ENCODE measurements at regions not wholly inside any gene's neighbourhood (a gene's known extent, or its start where the extent isn't known, plus 50 kb on each side); places are given as distances from the start of the nearest gene placed in this dataset.

DNA sequence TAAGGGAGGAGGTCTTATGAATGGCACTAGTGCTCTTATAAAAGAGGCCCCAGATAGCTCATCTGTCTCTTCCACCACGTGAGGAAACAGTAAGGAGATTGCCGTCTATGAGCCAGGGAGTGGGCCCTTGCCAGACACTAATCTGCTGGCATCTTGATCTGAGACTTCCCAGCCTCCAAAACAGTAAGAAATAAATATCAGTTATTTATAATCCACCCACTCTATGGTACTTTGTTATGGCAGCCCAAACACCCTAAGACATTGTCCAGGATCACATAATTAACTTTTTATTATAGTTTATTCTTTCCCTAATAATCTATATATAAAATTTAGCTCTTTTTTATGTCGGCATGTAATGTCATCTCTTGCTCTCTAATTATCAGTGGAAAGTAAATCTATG, 144.0 kb upstream of the IRF2BP2 start:
- TF ChIP-seq POLR2A (IDR thresholded peaks at IDR 0.05; ENCODE audit: low read length) (no peak), GATA1 (IDR thresholded peaks at IDR 0.05; ENCODE audit: low read depth, low read length) (no peak)
